ENCODE measurements at regions not wholly inside any gene's neighbourhood (a gene's known extent, or its start where the extent isn't known, plus 50 kb on each side); places are given as distances from the start of the nearest gene placed in this dataset.
"Not testable (repeated sequence)": the region's sequence is repeated elsewhere in the genome, so short reads cannot be mapped to it uniquely, and the experiment has no call there.

DNA sequence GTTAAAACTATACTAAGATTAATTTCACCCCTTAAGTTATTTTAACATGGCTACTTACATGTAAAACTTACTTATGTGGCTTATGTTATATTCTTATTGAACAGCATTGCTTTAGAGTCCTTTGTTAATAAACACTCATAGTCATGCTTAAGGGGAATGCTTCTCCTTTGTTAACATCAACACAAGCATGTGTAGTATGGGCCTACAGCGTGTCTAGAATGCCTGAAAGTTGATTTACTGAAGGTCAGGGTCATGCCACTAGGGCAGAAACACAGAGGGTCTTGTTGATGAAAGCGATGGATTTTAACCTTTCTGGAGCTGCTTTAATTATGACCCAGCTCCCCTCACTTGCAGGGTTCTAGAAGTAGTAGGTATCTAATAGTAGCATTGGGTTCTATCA is 159.8 kb upstream of the DLX2 start:
- DNase-seq, result no peak

DNA sequence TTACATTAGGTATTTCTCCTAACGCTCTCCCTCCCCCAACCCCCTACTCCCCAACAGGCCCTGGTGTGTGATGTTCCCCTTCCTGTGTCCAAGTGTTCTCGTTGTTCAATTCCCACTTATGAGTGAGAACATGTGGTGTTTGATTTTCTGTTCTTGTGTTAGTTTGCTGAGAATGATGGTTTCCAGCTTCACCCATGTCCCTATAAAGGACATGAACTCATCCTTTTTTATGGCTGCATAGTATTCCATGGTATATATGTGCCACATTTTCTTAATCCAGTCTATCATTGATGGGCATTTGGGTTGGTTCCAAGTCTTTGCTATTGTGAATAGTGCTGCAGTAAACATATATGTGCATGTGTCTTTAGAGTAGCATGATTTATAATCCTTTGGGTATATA is 162.1 kb upstream of the DLX2 start:
- DNase-seq, result not testable (repeated sequence)

DNA sequence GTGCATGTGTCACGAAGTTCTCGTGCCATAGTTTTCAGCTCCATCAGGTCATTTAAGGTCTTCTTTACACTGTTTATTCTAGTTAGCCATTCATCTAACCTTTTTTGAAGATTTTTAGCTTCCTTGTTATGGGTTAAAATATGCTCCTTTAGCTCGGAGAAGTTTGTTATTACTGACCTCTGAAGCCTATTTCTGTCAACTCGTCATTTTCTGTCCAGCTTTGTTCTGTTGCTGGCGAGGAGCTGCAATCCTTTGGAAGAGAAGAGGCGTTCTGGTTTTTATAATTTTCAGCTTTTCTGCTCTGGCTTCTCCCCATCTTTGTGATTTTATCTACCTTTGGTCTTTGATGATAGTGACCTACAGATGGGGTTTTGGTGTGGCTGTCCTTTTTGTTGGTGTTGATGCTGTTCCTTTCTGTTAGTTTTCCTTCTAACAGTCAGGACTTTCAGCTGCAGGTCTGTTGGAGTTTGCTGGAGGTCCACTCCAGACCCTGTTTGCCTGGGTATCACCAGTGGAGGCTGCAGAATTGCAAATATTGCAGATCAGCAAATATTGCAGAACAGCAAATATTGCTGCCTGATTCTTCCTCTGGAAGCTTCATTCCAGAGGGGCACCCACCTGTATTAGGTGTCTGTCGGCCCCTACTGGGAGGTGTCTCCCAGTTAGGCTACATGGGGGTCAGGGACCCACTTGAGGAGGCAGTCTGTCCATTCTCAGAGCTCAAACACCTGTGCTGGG is 157.7 kb upstream of the ITGA6 start:
- not testable (repeated sequence) for DNase-seq

DNA sequence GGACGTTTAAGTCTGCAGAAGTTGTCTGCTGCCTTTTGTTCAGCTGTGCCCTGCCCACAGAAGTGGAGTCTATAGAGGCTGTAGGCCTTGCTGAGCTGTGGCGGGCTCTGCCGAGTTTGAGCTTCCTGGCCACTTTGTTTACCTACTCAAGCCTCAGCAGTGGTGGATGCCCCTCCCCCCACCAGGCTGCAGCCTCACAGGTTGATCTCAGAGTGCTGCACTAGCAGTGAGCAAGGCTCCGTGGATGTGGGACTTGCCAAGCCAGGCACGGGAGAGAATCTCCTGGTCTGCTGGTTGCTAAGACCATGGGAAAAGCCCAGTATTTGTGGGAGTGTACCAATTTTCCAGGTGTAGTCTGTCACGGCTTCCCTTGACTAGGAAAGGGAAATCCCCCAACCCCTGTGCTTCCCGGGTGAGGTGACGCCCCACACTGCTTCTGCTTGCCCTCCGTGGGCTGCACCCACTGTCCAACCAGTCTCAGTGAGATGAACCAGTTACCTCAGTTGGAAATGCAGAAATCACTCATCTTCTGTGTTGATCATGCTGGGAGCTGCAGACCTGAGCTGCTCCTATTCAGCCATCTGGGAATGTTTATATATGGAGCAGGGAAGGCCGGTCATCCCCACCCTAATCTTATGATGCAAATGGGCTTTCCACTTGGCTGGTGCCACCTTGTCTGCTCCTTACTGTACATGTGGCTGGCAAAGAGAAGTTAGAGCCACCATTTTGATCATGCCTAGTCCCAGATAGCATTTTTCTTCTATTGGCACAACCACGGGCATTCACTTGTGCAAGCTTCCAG is 156.9 kb upstream of the ITGA6 start:
- DNase-seq, result no peak

DNA sequence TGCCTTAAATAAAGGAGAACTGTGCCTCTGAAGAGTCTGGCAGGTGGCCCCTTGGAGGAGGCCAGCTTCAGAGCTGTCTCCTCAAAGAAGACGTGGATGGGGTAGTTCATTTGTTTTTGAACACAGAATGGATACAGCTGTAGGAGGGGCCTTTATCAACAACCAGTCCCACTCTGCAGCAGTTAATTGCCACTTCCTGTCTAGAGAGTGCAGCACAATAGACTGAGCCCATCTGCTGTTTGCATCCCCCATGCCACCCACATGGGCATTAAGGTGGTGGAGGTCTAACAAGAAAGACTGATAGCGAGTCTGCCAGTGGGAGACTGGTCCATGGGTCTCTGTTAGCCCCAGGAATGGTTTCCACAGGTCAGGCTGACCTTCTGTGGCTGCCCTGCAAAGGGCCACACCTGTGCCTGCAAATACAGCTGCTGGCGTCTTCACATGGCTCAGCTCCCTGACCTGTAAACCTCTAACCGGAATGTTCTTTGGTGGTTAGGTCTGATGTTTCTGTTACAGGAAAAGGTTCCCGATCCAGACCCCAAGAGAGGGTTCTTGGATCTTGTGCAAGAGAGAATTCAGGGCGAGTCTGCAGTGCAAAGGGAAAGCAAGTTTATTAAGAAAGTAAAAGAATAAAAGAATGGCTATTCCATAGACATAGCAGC is 153.3 kb upstream of the ITGA6 start:
- no peak for DNase-seq

DNA sequence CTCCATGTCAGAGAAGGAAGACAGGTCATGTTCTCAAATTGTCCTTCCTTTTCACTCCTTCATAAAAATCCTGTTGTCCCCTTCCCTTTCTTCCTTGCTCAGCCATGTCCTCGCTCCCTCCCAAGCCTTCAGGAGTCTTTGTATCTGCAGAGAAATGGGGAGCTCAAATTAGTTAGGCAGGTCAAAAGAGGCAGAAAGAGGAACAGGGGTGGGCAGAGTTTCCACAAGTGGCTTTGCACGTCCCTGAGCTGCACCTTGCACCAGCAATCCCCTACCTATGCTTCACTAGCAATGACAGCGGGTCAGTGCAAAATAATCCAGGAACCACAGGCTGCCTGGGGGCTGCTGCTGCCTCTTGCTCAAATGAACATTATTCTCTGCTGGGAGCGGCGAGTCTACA is 152.1 kb upstream of the ITGA6 start:
- DNase-seq, result no peak

DNA sequence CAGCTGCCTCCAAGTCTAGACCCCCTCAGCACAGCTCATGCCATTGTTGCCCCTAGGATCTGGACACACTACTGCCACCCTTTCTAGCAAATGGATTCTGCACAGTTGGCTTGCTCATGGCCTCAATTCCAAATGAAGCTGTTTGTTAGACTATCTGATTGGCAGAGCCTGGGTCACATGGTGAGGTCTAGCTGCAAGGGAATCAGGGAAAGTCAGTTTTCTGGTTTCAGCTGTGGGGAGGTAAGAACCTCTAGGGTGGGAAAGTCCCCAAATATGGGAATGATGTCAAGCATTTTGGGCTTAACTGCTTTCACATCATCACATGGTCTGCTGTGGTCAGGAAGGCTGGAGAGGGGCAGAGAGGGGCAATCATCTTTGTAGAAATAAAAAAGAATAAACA is 150.4 kb upstream of the ITGA6 start:
- DNase-seq, result no peak

DNA sequence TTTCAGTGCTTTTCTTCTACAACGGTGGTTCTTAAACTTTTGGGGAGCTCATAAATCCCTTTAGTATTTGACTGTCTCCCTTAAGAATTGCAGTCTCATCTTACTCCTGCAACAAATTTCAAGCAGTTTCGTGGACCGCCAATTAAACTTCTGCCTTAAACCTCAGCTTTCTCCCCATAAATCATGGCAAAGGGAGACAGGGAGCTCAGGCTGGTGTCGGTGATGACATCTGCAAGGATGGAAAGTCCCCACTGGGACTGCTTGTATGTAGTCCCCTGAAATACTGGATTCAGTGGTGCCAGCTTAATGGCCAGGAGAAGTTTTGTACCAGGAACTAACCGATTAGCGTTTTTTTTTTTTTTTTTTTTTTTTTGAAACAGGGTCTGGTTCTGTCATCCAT is 148.7 kb upstream of the ITGA6 start:
- DNase-seq, result no peak

DNA sequence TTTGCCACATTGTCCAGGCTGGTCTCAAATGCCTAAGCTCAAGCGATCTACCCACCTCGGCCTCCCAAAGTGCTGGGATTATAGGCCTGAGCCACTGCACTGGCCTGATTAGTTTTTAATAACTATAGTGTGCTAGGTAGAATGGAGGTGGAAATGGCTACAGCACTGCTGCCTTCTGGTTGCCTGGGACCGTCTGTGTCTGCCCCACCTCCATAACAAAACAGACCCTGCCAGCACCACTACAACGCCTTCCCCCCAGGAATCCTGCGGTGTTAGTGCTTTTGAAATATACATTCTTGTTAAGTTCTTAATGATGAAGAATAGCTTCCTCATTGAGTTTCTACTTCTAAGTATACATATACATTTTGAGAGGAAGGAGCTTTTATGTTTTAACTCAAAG is 148.2 kb upstream of the ITGA6 start:
- no peak for DNase-seq

DNA sequence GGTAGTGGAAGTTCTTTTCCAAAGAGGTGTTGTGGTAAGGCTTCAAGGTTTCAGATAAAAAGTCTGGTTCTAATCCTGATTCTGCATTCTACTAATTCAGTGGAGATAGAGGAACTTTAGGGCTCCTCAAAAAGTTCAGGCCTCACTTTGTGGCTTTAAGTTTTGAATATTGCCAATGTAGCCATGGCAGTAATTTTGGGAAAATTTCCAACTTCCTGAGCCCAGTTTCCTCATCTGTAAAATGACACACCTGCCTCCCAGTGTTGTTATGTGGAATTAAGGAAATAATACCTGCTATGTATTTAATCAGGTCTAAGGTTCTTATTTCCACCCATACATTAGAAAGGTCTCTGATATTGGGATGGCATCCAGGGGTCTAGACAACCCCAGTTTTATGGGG is 147.6 kb upstream of the ITGA6 start:
- no peak for DNase-seq

DNA sequence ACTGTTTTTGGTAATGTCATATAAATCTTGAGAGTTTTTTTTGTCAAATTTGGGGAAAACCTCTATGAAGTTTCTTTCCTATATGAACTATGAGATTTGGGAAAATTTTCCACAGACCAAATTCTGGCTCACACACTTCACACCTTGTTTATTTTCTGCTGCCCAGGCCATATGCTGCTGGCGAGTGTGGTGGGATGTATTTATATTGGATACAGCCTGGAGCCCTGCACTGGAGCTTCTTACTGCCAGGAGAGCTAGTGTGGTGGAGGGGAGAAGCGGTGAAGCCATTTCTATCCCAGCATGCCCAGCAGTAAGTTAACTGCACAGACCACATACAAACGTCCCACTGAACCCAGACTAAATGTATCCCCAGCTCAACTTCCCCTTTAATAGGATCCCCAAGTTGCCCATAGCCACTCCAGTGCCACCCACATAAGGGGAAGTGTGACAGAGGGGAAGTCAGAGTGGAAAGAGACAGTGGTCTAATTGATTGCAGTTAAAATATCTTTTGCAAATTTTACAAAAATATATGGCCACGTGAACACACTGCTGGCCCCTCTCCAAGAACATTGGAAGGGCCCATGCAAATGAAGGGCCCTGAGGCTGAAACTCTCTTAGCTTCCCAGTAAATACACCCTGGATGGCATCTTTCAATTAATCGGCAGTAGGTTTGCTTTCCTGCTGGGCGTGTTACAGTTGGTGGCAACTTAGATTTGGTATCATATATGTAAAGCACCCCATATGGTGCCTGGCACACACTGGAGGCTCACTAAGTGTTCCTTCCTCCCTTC is 146.6 kb upstream of the ITGA6 start:
- DNase-seq, result no peak

DNA sequence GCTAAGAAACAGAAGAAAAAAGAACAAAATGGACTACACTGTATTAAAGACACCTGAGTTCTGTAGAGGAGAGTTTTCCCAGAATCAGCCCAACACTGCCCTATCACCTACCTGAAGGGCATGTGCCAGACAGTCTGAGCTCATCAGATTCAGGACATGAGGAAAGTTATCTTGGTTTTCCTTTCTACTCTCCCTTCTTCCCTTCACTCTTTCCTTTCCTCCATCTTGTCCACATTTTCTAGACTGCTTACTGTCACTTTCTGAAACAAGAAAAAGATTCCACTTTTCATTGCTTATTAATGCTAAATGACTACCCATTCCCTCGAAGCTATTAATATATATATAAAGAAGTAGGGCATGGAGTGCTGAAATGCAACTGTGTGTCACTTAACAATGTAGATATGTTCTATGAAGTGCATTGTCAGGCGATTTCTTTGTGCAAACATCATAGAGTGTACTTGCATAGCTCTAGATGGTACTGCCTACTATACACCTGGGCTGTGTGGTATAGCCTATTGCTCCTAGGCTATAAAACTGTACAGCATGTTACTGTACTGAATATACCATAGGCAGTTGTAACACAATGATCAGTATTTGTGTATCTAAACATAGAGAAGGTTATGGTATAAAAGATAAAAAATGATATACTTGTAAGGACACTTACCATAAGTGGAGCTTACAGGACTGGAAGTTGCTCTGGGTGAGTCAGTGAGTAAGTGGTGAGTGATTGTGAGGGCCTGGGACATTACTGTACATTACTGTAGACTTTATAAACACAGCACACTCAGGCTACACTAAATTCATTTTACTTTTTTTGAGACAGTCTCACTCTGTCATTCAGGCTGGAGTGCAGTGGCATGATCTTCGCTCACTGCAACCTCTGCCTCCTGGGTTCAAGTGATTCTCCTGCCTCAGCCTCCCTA is 145.5 kb upstream of the ITGA6 start:
- DNase-seq, result no peak

DNA sequence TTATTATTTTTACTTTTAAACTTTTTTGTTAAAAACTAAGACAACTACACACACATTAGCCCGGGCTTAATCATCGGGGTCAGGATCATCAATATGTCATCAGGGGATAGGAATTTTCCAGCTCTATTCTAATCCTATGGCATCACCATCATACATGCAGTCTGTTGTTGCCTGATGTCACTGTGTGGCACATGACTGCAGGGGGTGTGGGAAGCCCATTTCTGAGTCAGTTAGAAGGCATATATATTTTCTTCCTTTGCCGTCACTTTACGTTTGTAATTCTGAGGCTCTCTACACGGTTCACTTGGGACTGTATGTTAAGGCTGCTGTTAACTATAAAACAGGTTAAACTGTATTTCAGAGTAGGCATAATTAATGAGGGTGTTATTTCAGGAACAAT is 144.4 kb upstream of the ITGA6 start:
- DNase-seq, result no peak

DNA sequence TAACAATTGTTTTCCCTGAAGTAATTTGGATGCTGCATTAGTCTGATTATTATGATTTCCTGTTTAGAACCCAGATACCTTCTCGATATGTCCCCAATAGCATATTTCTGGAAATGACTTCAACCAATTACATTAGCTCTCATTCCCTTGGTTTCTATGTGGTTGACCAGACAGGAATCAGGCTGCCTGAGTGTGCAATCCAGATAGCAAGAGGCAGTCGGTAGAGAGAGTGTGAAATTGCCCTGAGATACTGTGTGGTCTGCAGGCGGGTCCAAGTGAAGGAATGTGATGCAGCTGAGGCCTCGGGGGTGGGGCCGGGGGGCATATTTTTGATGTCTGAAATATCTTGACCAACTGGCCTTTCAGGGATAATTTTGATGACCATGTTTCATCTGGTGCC is 143.9 kb upstream of the ITGA6 start:
- no peak for DNase-seq

DNA sequence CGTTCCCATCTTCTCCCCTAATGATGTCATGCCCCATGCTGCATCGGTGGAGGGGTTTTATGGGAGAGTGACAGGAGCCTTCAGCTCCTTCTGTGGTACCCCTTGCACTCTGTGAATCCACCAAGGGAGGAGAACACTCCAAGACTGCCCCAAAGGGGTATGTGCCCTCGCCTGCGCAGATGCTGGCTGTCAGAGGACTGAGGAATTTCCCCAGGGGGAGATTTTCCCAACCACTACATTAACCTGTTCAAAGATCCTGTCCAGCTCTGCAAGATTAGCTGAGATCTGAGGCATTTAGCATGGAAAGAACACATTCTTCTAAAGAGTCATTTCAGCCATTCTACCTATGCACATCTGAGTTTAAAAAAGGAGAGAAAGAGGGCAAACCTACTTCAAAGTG is 143.2 kb upstream of the ITGA6 start:
- no peak for DNase-seq

DNA sequence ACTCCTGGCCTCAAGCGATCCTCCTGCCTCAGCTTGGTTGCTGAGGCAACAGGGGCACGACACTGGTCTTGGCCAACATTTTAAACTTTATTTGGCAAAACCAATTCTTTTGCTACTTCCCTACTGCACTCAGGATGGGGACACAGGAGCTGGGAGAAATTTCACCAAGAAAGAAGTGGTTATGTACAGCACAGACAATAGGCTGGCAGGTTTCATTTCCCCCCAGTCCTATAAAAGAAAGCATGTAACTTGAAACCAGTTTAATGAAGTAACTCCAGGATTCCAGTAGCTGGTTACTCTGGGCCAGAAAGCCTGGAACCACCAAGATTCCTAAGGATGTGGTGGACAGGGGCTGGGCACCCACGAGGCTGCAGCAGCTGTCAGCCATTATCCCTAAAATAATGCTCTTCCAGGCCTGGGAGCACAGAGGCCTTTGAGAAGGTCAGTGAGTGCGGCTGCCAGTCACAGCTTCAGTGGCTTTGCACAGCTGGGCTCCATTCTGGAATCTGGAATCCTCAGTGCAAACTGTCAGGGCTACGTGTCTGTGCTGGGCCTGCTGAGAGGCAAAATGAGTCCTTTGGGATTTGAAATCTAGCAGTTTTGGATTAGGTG is 142.3 kb upstream of the ITGA6 start:
- DNase-seq, result no peak

DNA sequence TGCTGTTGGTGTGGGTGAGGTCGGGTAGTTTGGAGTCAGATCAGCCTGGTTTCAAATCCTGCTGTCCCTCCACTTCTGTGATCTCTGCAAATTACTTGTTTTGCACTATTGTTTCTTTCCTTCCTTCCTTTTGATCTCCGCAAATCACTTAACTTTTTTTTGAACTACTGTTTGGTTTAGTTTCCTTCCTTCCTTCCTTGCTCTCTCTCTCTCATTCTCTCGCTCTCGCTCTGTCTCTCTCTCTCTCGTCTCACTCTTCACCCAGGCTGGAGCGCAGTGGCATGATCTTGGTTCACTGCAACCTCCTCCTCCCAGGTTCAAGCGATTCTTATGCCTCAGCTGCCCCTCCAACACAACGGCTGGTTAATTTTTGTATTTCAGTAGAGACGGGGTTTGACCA is 141.6 kb upstream of the ITGA6 start:
- DNase-seq, result no peak

DNA sequence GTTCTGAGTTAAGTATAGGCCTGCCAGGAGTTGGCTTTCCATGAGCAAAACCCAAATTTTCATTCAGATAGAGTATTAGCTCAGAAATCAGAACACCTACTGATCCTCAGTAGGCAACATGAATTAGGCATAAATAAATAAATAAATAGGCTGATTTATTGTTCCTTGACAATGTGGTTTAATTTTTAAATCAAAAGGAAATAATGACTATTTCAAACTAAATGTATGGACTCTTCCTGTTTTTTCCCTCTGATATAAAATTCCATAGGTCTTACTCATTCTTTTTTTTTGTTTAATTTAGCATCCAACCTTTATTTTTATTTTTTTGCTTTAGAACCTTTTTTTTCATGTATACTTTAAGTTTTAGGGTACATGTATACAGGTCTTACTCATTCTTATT is 140.2 kb upstream of the ITGA6 start:
- DNase-seq, result no peak

DNA sequence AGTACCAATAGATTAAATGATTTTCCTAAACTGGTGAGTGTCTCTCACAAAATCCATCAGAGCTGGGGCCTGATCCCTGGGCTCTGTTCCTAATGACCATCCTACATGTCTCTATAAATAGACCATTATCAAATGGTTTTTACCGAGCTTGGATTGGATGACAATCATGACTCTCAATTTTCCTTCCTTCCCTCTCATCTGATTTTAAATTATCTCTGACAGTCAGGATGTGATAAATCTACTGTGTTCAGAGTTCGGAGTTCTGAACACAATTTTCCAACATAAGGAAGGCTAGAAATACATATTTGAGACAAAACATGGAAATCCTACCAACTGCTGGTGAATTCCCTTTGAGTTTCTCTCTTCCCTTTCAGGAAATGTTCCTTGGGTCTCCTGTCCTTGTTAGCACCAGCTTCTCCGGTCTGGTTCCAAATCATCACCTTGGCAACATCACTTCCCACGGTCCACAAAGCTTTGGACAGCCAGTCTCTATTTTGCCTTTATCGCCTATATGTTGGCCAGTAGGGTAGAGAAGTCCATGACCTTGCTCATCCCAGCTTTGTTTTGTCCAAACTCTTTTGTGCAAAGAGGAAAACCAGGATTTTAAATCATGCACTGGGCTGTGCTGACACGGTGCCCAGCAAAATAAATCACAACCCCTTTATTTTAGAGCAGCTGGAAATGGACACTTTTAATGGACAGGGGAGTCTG is 139.6 kb upstream of the ITGA6 start:
- no peak for DNase-seq

DNA sequence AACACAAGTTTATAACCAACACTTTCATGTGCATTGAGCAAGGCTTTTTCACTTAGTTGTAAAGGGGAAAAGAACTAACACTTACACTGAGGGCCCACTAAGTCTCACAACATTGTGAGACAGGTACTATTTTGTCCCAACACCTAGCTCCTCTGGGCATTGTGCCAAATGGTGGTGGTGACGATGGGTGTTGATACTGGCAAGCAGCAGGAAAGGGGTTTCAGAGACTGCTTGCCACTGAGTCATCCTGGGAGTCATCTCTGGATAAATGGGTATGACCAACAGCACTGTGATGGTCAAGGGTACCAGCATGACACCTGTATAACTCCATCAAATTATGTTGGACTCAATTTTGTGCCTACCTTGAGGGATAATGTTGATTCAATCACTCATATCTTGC is 138.8 kb upstream of the ITGA6 start:
- no peak for DNase-seq

DNA sequence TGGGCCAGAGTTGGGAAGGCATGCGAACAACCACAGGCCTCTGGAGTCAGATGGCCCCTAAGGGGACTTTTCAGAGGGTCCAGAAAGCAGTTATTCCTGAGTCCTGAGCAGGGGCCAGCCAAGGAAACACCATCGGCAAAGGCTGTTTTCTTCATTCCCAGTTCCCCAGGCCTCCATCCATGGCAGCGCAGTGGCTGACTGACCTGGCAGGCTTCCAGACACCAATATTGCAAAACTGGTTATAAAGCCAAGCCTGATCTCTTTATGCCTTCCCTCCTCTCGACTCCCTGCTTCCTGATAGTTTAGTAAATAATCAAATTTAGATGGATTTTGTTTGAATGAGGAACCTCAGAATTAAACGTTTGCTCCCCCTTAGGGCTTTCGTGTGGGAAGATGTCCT is 133.4 kb upstream of the ITGA6 start:
- DNase-seq, result no peak

Measured in NCI-H446 treated with DMSO at 0.1 percent for 48 hours (cell line).